ENCODE measurements at regions not wholly inside any gene's neighbourhood (a gene's known extent, or its start where the extent isn't known, plus 50 kb on each side); places are given as distances from the start of the nearest gene placed in this dataset.

- TF ChIP-seq CTCF (IDR thresholded peaks at IDR 0.05): no peak
- TF ChIP-seq POLR2A (IDR thresholded peaks at IDR 0.05): no peak
- no peak for TF ChIP-seq POLR2AphosphoS5 (IDR thresholded peaks at IDR 0.05)
- no peak for TF ChIP-seq EP300 (IDR thresholded peaks at IDR 0.05)
These were observed 1019.9 kb upstream of the PTPRD start for GRCh38 chr9:11632691-11633090.

Measured in gastroesophageal sphincter (tissue), 3 donors.